Suppressor macrophage treated with lipopolysaccharide for 1 hour (primary cell): ENCODE measurements at regions not wholly inside any gene's neighbourhood (a gene's known extent, or its start where the extent isn't known, plus 50 kb on each side); places are given as distances from the start of the nearest gene placed in this dataset.
A peak's percentile ranks its signal among the peaks of the same experiment; 100 is the strongest.
"Not testable (repeated sequence)": the region's sequence is repeated elsewhere in the genome, so short reads cannot be mapped to it uniquely, and the experiment has no call there.

Experiments
- DNase-seq, 3 donors: peaks; one replicate each; pipeline ENCODE4 v3.0.0-alpha.2; 2020 to 2022

GRCh38 chr13:78540058-78540457 lies 63.3 kb downstream of the POU4F1 start:
- no peak for DNase-seq

GRCh38 chr13:78526044-78526443 lies 77.3 kb downstream of the POU4F1 start:
- DNase-seq, result not testable (repeated sequence)

GRCh38 chr13:78524936-78525335 lies 78.4 kb downstream of the POU4F1 start:
- no peak for DNase-seq

- no peak for DNase-seq
Observed at GRCh38 chr13:78521091-78521490, 82.3 kb downstream of the POU4F1 start.

GRCh38 chr13:78520425-78520824 lies 82.9 kb downstream of the POU4F1 start:
- no peak for DNase-seq

- not testable (repeated sequence) for DNase-seq
Observed at GRCh38 chr13:78518482-78518881, 84.9 kb downstream of the POU4F1 start.

- no peak for DNase-seq
Observed at GRCh38 chr13:78499802-78500201, 103.5 kb downstream of the POU4F1 start.

GRCh38 chr13:78497702-78498355 lies 105.5 kb downstream of the POU4F1 start:
- no peak for DNase-seq

GRCh38 chr13:78491978-78492377 lies 111.4 kb downstream of the POU4F1 start:
- no peak for DNase-seq

GRCh38 chr13:78490225-78490624 lies 113.1 kb downstream of the POU4F1 start:
- not testable (repeated sequence) for DNase-seq

GRCh38 chr13:78487707-78488106 lies 115.6 kb downstream of the POU4F1 start:
- no peak for DNase-seq

- DNase-seq, result no peak
Observed at GRCh38 chr13:78485803-78486202, 117.5 kb downstream of the POU4F1 start.

- no peak for DNase-seq
Observed at GRCh38 chr13:78478183-78478582, 125.2 kb downstream of the POU4F1 start.

- no peak for DNase-seq
Observed at GRCh38 chr13:78476910-78477309, 126.4 kb downstream of the POU4F1 start.

GRCh38 chr13:78468621-78469020 lies 134.7 kb downstream of the POU4F1 start:
- DNase-seq, result no peak

GRCh38 chr13:78465250-78465649 lies 138.1 kb downstream of the POU4F1 start:
- no peak for DNase-seq

GRCh38 chr13:78460176-78460575 lies 143.2 kb downstream of the POU4F1 start:
- DNase-seq, result peak in 2 of 3 donors; percentile 3 to 9

GRCh38 chr13:78443839-78444238 lies 159.5 kb downstream of the POU4F1 start:
- DNase-seq, result no peak

GRCh38 chr13:78437781-78438180 lies 165.6 kb downstream of the POU4F1 start:
- DNase-seq, result no peak

GRCh38 chr13:78436311-78436710 lies 167.0 kb downstream of the POU4F1 start:
- DNase-seq, result no peak

- no peak for DNase-seq
Observed at GRCh38 chr13:78431328-78431727, 172.0 kb downstream of the POU4F1 start.

- DNase-seq, result no peak
Observed at GRCh38 chr13:78430811-78431210, 172.5 kb downstream of the POU4F1 start.

GRCh38 chr13:78430166-78430791 lies 173.1 kb downstream of the POU4F1 start:
- no peak for DNase-seq

GRCh38 chr13:78428646-78429045 lies 174.7 kb downstream of the POU4F1 start:
- no peak for DNase-seq

GRCh38 chr13:78426183-78426582 lies 177.2 kb downstream of the POU4F1 start:
- DNase-seq, result no peak
